Neural progenitor cell (in vitro differentiated cells): ENCODE measurements at regions not wholly inside any gene's neighbourhood (a gene's known extent, or its start where the extent isn't known, plus 50 kb on each side); places are given as distances from the start of the nearest gene placed in this dataset.

ENCODE experiments used
- DNase-seq: peaks from one replicate; pipeline ENCODE4 v3.0.0-alpha.2; 2016; ENCODE audit warnings: low spot score
- H2AFZ ChIP-seq: fragments of 200-600 bp; sonication (generic); replicated peaks from 2 replicates; pipeline ENCODE4 v1.6.1; 2016; ENCODE audit warnings: antibody characterized with exemption
- H3F3A ChIP-seq: fragments of 200-600 bp; sonication (generic); 2 replicates; pipeline ENCODE4 v1.6.1; 2016; ENCODE audit warnings: antibody characterized with exemption, low read depth
- H3K27ac ChIP-seq: fragments of 200-600 bp; sonication (generic); 2 replicates; pipeline ENCODE4 v1.5.1; 2016; ENCODE audit warnings: mild to moderate bottlenecking
- H3K27me3 ChIP-seq: fragments of 200-600 bp; sonication (generic); 2 replicates; pipeline ENCODE4 v1.6.1; 2016; ENCODE audit warnings: mild to moderate bottlenecking, moderate library complexity
- H3K36me3 ChIP-seq: fragments of 200-600 bp; sonication (generic); 2 replicates; pipeline ENCODE4 v1.5.1; 2016
- H3K4me1 ChIP-seq: fragments of 200-600 bp; sonication (generic); 2 replicates; pipeline ENCODE4 v1.6.1; 2016; ENCODE audit warnings: mixed run types
- H3K4me2 ChIP-seq: fragments of 200-600 bp; sonication (generic); 2 replicates; pipeline ENCODE4 v1.6.1; 2016
- H3K4me3 ChIP-seq: fragments of 200-600 bp; sonication (generic); 2 replicates; pipeline ENCODE4 v1.5.1; 2016
- H3K79me2 ChIP-seq: fragments of 200-600 bp; sonication (generic); 2 replicates; pipeline ENCODE4 v1.6.1; 2016; ENCODE audit warnings: low read depth
- H3K9ac ChIP-seq: fragments of 200-600 bp; sonication (generic); 2 replicates; pipeline ENCODE4 v1.6.1; 2016
- H3K9me3 ChIP-seq: fragments of 200-600 bp; sonication (generic); 2 replicates; pipeline ENCODE4 v1.5.1; 2016; ENCODE audit warnings: low read depth
- H4K20me1 ChIP-seq: fragments of 200-600 bp; sonication (generic); 2 replicates; pipeline ENCODE4 v1.6.1; 2016; ENCODE audit warnings: low read depth
- H3K27ac Mint-ChIP-seq: 3 replicates; pipeline ENCODE4 v1.8.0; 2021; ENCODE audit warnings: mixed read lengths
- H3K27me3 Mint-ChIP-seq: 2 replicates; pipeline ENCODE4 v1.8.0; 2022; ENCODE audit warnings: low read depth, mild to moderate bottlenecking, inconsistent platforms, moderate library complexity, mixed read lengths; ENCODE audit not compliant: insufficient read depth
- H3K36me3 Mint-ChIP-seq: 3 replicates; pipeline ENCODE4 v1.8.0; 2021; ENCODE audit warnings: mixed read lengths
- H3K4me1 Mint-ChIP-seq: 3 replicates; pipeline ENCODE4 v1.8.0; 2021; ENCODE audit warnings: mixed read lengths
- H3K4me3 Mint-ChIP-seq: 3 replicates; pipeline ENCODE4 v1.8.0; 2021; ENCODE audit warnings: mild to moderate bottlenecking, moderate library complexity, mixed read lengths
- H3K9me3 Mint-ChIP-seq: 3 replicates; pipeline ENCODE4 v1.8.0; 2020; ENCODE audit warnings: mixed read lengths
- CTCF ChIP-seq: fragments of 200-600 bp; sonication (generic); IDR thresholded peaks from 2 replicates; pipeline ENCODE4 v1.5.1; 2017; ENCODE audit warnings: antibody characterized with exemption, mild to moderate bottlenecking
- EZH2 ChIP-seq: fragments of 200-600 bp; sonication (generic); IDR thresholded peaks from 2 replicates; pipeline ENCODE4 v1.6.1; 2017; ENCODE audit warnings: antibody characterized with exemption, mild to moderate bottlenecking, moderate library complexity
- EZH2phosphoT487 ChIP-seq: fragments of 200-600 bp; sonication (generic); IDR thresholded peaks from 2 replicates; pipeline ENCODE4 v1.6.1; 2017; ENCODE audit warnings: antibody characterized with exemption

GRCh38 chr19:28430214-28430613 is 782.7 kb downstream of the UQCRFS1 start:
- Histone ChIP-seq H3F3A (no peaks in the 10 kb centered on the region), H3K4me3 (no peak overlapping the region), H3K4me2 (no peak overlapping the region), H3K36me3 (no peaks in the 10 kb centered on the region), H3K27me3 (no peaks in the 10 kb centered on the region), H2AFZ (no peak overlapping the region), H3K9me3 (no peaks in the 10 kb centered on the region), H3K27ac (no peak overlapping the region), H3K4me1 (peaks cover 1% of the 10 kb centered on the region), H4K20me1 (no peaks in the 10 kb centered on the region), H3K9ac (no peak overlapping the region), H3K79me2 (no peaks in the 10 kb centered on the region)
- no peak overlapping the region for H3K27ac Mint-ChIP-seq
- peaks cover 14% of the 10 kb centered on the region for H3K27me3 Mint-ChIP-seq
- H3K36me3 Mint-ChIP-seq: no peaks in the 10 kb centered on the region
- no peak overlapping the region for H3K4me3 Mint-ChIP-seq
- TF ChIP-seq CTCF: no peak
- no peak for TF ChIP-seq EZH2phosphoT487
- TF ChIP-seq EZH2: no peak
- peaks cover 25% of the 10 kb centered on the region for H3K9me3 Mint-ChIP-seq
- peaks cover 18% of the 10 kb centered on the region for H3K4me1 Mint-ChIP-seq
- DNase-seq: no peak

GRCh38 chr19:28429356-28429755 is 783.6 kb downstream of the UQCRFS1 start:
- H3K4me2 ChIP-seq: no peak overlapping the region
- H3F3A ChIP-seq: no peaks in the 10 kb centered on the region
- H3K4me3 Mint-ChIP-seq: no peak overlapping the region
- H3K9me3 Mint-ChIP-seq: peaks cover 16% of the 10 kb centered on the region
- peaks cover 27% of the 10 kb centered on the region for H3K4me1 Mint-ChIP-seq
- H3K4me3 ChIP-seq: no peak overlapping the region
- no peak overlapping the region for H3K9ac ChIP-seq
- DNase-seq: no peak
- no peaks in the 10 kb centered on the region for H3K9me3 ChIP-seq
- peaks cover 10% of the 10 kb centered on the region for H3K4me1 ChIP-seq
- peaks cover 14% of the 10 kb centered on the region for H3K27me3 Mint-ChIP-seq
- no peak overlapping the region for H3K27ac Mint-ChIP-seq
- no peaks in the 10 kb centered on the region for H3K36me3 ChIP-seq
- no peak overlapping the region for H3K27ac ChIP-seq
- H3K36me3 Mint-ChIP-seq: no peaks in the 10 kb centered on the region
- H4K20me1 ChIP-seq: no peaks in the 10 kb centered on the region
- H2AFZ ChIP-seq: no peak overlapping the region
- no peaks in the 10 kb centered on the region for H3K79me2 ChIP-seq
- no peaks in the 10 kb centered on the region for H3K27me3 ChIP-seq
- TF ChIP-seq CTCF: no peak
- no peak for TF ChIP-seq EZH2
- TF ChIP-seq EZH2phosphoT487: no peak

GRCh38 chr19:28428663-28429348 is 784.1 kb downstream of the UQCRFS1 start:
- Mint-ChIP-seq H3K27me3 (peaks cover 10% of the 10 kb centered on the region), H3K9me3 (peaks cover 12% of the 10 kb centered on the region), H3K36me3 (no peaks in the 10 kb centered on the region)

More at GRCh38 chr19:28428663-28429348, 784.1 kb downstream of the UQCRFS1 start:
- H3K27me3 ChIP-seq: no peaks in the 10 kb centered on the region
- no peak overlapping the region for H3K4me3 ChIP-seq
- H3K27ac ChIP-seq: no peak overlapping the region
- H3K4me3 Mint-ChIP-seq: no peak overlapping the region
- H3K4me2 ChIP-seq: no peak overlapping the region
- no peaks in the 10 kb centered on the region for H4K20me1 ChIP-seq
- H3K36me3 ChIP-seq: no peaks in the 10 kb centered on the region
- H3K27ac Mint-ChIP-seq: no peak overlapping the region
- H3F3A ChIP-seq: no peaks in the 10 kb centered on the region
- TF ChIP-seq EZH2 (no peak), EZH2phosphoT487 (no peak), CTCF (no peak)
- H3K9ac ChIP-seq: no peak overlapping the region
- H3K9me3 ChIP-seq: no peaks in the 10 kb centered on the region
- H3K79me2 ChIP-seq: no peaks in the 10 kb centered on the region
- no peak for DNase-seq
- peaks cover 15% of the 10 kb centered on the region for H3K4me1 ChIP-seq
- H3K4me1 Mint-ChIP-seq: peaks cover 32% of the 10 kb centered on the region
- no peak overlapping the region for H2AFZ ChIP-seq
